Neuron (in vitro differentiated cells): ENCODE measurements at regions not wholly inside any gene's neighbourhood (a gene's known extent, or its start where the extent isn't known, plus 50 kb on each side); places are given as distances from the start of the nearest gene placed in this dataset.
A peak's percentile ranks its signal among the peaks of the same experiment; 100 is the strongest.
"Not testable (repeated sequence)": the region's sequence is repeated elsewhere in the genome, so short reads cannot be mapped to it uniquely, and the experiment has no call there.

Source experiments
- H2AFZ ChIP-seq: one replicate; pipeline ENCODE4 v1.6.1; 2013; ENCODE audit warnings: low read depth, mild to moderate bottlenecking, inconsistent platforms, low read length, moderate library complexity
- H3K27me3 ChIP-seq: one replicate; pipeline ENCODE4 v1.6.1; 2013; ENCODE audit warnings: low read length; ENCODE audit not compliant: insufficient read depth
- H3K36me3 ChIP-seq: one replicate; pipeline ENCODE4 v1.6.1; 2013; ENCODE audit warnings: low read length; ENCODE audit not compliant: insufficient read depth
- H3K4me1 ChIP-seq: one replicate; pipeline ENCODE4 v1.6.1; 2013; ENCODE audit warnings: low read length; ENCODE audit not compliant: insufficient read depth
- H3K4me3 ChIP-seq: 2 replicates; pipeline ENCODE4 v1.5.1; 2013; ENCODE audit warnings: mild to moderate bottlenecking, low read length, moderate library complexity
- H3K9me3 ChIP-seq: one replicate; pipeline ENCODE4 v1.6.1; 2013; ENCODE audit warnings: low read length

GRCh38 chr5:90096415-90097081, 313.0 kb downstream of the CETN3 start:
- H2AFZ ChIP-seq, result no peak overlapping the region
- H3K27me3 ChIP-seq, result no peaks in the 10 kb centered on the region
- no peaks in the 10 kb centered on the region for H3K36me3 ChIP-seq
- no peak overlapping the region for H3K4me3 ChIP-seq
- no peaks in the 10 kb centered on the region for H3K9me3 ChIP-seq
- no peaks in the 10 kb centered on the region for H3K4me1 ChIP-seq

GRCh38 chr5:90095292-90096060, 314.1 kb downstream of the CETN3 start:
- H3K9me3 ChIP-seq, result no peaks in the 10 kb centered on the region
- H3K36me3 ChIP-seq, result no peaks in the 10 kb centered on the region
- no peaks in the 10 kb centered on the region for H3K4me1 ChIP-seq
- H3K27me3 ChIP-seq, result no peaks in the 10 kb centered on the region
- no peak overlapping the region for H3K4me3 ChIP-seq
- H2AFZ ChIP-seq, result no peak overlapping the region

- H3K36me3 ChIP-seq, result no peaks in the 10 kb centered on the region
- no peaks in the 10 kb centered on the region for H3K9me3 ChIP-seq
- H3K4me1 ChIP-seq, result no peaks in the 10 kb centered on the region
- H2AFZ ChIP-seq, result no peak overlapping the region
- H3K27me3 ChIP-seq, result no peaks in the 10 kb centered on the region
- no peak overlapping the region for H3K4me3 ChIP-seq
Measured at GRCh38 chr5:90093751-90094485, 315.6 kb downstream of the CETN3 start.

GRCh38 chr5:90092734-90093133, 316.8 kb downstream of the CETN3 start:
- H3K4me1 ChIP-seq, result no peaks in the 10 kb centered on the region
- no peak overlapping the region for H3K4me3 ChIP-seq
- no peaks in the 10 kb centered on the region for H3K9me3 ChIP-seq
- H3K36me3 ChIP-seq, result no peaks in the 10 kb centered on the region
- no peak overlapping the region for H2AFZ ChIP-seq
- H3K27me3 ChIP-seq, result no peaks in the 10 kb centered on the region

GRCh38 chr5:90084342-90084741, 325.2 kb downstream of the CETN3 start:
- no peaks in the 10 kb centered on the region for H3K4me1 ChIP-seq
- no peaks in the 10 kb centered on the region for H3K27me3 ChIP-seq
- peaks cover 3% of the 10 kb centered on the region for H3K9me3 ChIP-seq
- H2AFZ ChIP-seq, result no peak overlapping the region
- no peak overlapping the region for H3K4me3 ChIP-seq
- no peaks in the 10 kb centered on the region for H3K36me3 ChIP-seq

GRCh38 chr5:90073026-90073570, 336.5 kb downstream of the CETN3 start:
- not testable (repeated sequence) for H3K36me3 ChIP-seq, H2AFZ ChIP-seq, H3K9me3 ChIP-seq, H3K4me3 ChIP-seq, H3K4me1 ChIP-seq, H3K27me3 ChIP-seq

- no peaks in the 10 kb centered on the region for H3K9me3 ChIP-seq
- H3K4me1 ChIP-seq, result no peaks in the 10 kb centered on the region
- H3K4me3 ChIP-seq, result no peak overlapping the region
- no peaks in the 10 kb centered on the region for H3K27me3 ChIP-seq
- H2AFZ ChIP-seq, result no peak overlapping the region
- H3K36me3 ChIP-seq, result no peaks in the 10 kb centered on the region
Measured at GRCh38 chr5:90071656-90072055, 337.9 kb downstream of the CETN3 start.

GRCh38 chr5:90071066-90071465, 338.5 kb downstream of the CETN3 start:
- no peaks in the 10 kb centered on the region for H3K27me3 ChIP-seq
- no peak overlapping the region for H3K4me3 ChIP-seq
- H3K4me1 ChIP-seq, result no peaks in the 10 kb centered on the region
- no peak overlapping the region for H2AFZ ChIP-seq
- no peaks in the 10 kb centered on the region for H3K36me3 ChIP-seq
- no peaks in the 10 kb centered on the region for H3K9me3 ChIP-seq

GRCh38 chr5:90066920-90067319, 342.6 kb downstream of the CETN3 start:
- H3K4me3 ChIP-seq, result no peak overlapping the region
- H3K4me1 ChIP-seq, result no peaks in the 10 kb centered on the region
- H3K27me3 ChIP-seq, result no peaks in the 10 kb centered on the region
- H3K9me3 ChIP-seq, result no peaks in the 10 kb centered on the region
- no peak overlapping the region for H2AFZ ChIP-seq
- no peaks in the 10 kb centered on the region for H3K36me3 ChIP-seq

GRCh38 chr5:90056911-90057705, 352.4 kb downstream of the CETN3 start:
- H3K27me3 ChIP-seq, result no peaks in the 10 kb centered on the region
- no peaks in the 10 kb centered on the region for H3K4me1 ChIP-seq
- no peaks in the 10 kb centered on the region for H3K9me3 ChIP-seq
- peak overlapping the region; percentile 16 for H2AFZ ChIP-seq
- no peaks in the 10 kb centered on the region for H3K36me3 ChIP-seq
- H3K4me3 ChIP-seq, result no peak overlapping the region

- Histone ChIP-seq H3K9me3 (no peaks in the 10 kb centered on the region), H3K4me1 (no peaks in the 10 kb centered on the region), H3K36me3 (no peaks in the 10 kb centered on the region), H2AFZ (no peak overlapping the region), H3K4me3 (no peak overlapping the region), H3K27me3 (no peaks in the 10 kb centered on the region)
Measured at GRCh38 chr5:90055831-90056328, 353.7 kb downstream of the CETN3 start.

GRCh38 chr5:90054612-90055011, 354.9 kb downstream of the CETN3 start:
- H3K9me3 ChIP-seq, result no peaks in the 10 kb centered on the region
- H3K4me1 ChIP-seq, result no peaks in the 10 kb centered on the region
- H3K36me3 ChIP-seq, result no peaks in the 10 kb centered on the region
- no peak overlapping the region for H3K4me3 ChIP-seq
- no peak overlapping the region for H2AFZ ChIP-seq
- no peaks in the 10 kb centered on the region for H3K27me3 ChIP-seq
